H1 (cell line): ENCODE measurements at regions not wholly inside any gene's neighbourhood (a gene's known extent, or its start where the extent isn't known, plus 50 kb on each side); places are given as distances from the start of the nearest gene placed in this dataset.

Experiments
- CTCF ChIA-PET: fragments of 300-600 bp; sonication (Branson Sonifier 250); formaldehyde crosslinking; loops from one replicate; lab custom pipeline; 2021; ENCODE audit not compliant: partially characterized antibody; lab: Charles Lee
- POLR2A ChIA-PET: fragments of 300-600 bp; sonication (Branson Sonifier 250); formaldehyde crosslinking; loops from one replicate; lab custom pipeline; 2021; ENCODE audit warnings: inconsistent platforms; ENCODE audit not compliant: partially characterized antibody; lab: Charles Lee
- DNase-seq, 2 experiments: peaks; one replicate each; pipeline versions ENCODE4 v3.0.0 to v3.0.0-alpha.2; 2010 to 2022; ENCODE audit warnings: low spot score in 2 of 2, low read depth in 1 of 2, mixed read lengths in 1 of 2
- FAIRE-seq: peaks from 2 replicates; lab custom pipeline; 2011; peaks lifted over from hg19 to GRCh38; lab: Jason Lieb, UNC
- H2AFZ ChIP-seq: 2 replicates; pipeline ENCODE4 v1.8.1; 2012; ENCODE audit warnings: low read length, inconsistent platforms
- H2AK5ac ChIP-seq: 2 replicates; pipeline ENCODE4 v1.6.1; 2013; ENCODE audit warnings: low read depth, low read length
- H2BK120ac ChIP-seq: replicated peaks from 2 replicates; pipeline ENCODE3; 2013; ENCODE audit warnings: low read depth, low read length, inconsistent platforms
- H2BK12ac ChIP-seq: 2 replicates; pipeline ENCODE4 v1.6.1; 2013; ENCODE audit warnings: low read depth, low read length
- H2BK15ac ChIP-seq: 2 replicates; pipeline ENCODE4 v1.6.1; 2013; ENCODE audit warnings: low read length
- H2BK20ac ChIP-seq: 2 replicates; pipeline ENCODE4 v1.6.1; 2013; ENCODE audit warnings: low read length
- H2BK5ac ChIP-seq: 2 replicates; pipeline ENCODE4 v1.6.1; 2013; ENCODE audit warnings: low read depth, low read length
- H3K14ac ChIP-seq: 2 replicates; pipeline ENCODE4 v1.6.1; 2013; ENCODE audit warnings: inconsistent platforms; ENCODE audit not compliant: insufficient read length
- H3K18ac ChIP-seq: 2 replicates; pipeline ENCODE4 v1.6.1; 2013; ENCODE audit warnings: low read length; ENCODE audit errors: extremely low read depth
- H3K23ac ChIP-seq: 2 replicates; pipeline ENCODE4 v1.6.1; 2013; ENCODE audit warnings: inconsistent platforms; ENCODE audit not compliant: insufficient read length
- H3K23me2 ChIP-seq: 2 replicates; pipeline ENCODE4 v1.6.1; 2013; ENCODE audit warnings: low read depth, low read length
- H3K27ac ChIP-seq: 2 replicates; pipeline ENCODE4 v1.6.1; 2011; ENCODE audit warnings: low read depth, low read length, inconsistent platforms
- H3K27me3 ChIP-seq, 4 experiments: replicated peaks in 1 of 4; 1 replicate in 1 of 4; 2 replicates in 3 of 4; pipeline versions ENCODE4 v1.6.1 to v1.8.1; 2011 to 2013; ENCODE audit warnings: low read length in 3 of 4, mild to moderate bottlenecking in 3 of 4, inconsistent platforms in 2 of 4, mixed read lengths in 2 of 4, moderate library complexity in 1 of 4; ENCODE audit not compliant: control insufficient read depth in 3 of 4, insufficient read depth in 3 of 4; ENCODE audit errors: extremely low read depth in 1 of 4
- H3K36me3 ChIP-seq, 4 experiments: 2 replicates each; pipeline versions ENCODE4 v1.6.1 to v1.8.1; 2011 to 2013; ENCODE audit warnings: mild to moderate bottlenecking in 4 of 4, low read length in 3 of 4, moderate library complexity in 2 of 4, control low read depth in 1 of 4, inconsistent platforms in 1 of 4; ENCODE audit not compliant: insufficient read depth in 4 of 4, control insufficient read depth in 2 of 4
- H3K4ac ChIP-seq: replicated peaks from 2 replicates; pipeline ENCODE3; 2013; ENCODE audit warnings: low read length, low read depth, mixed read lengths, inconsistent platforms; ENCODE audit not compliant: insufficient read length
- H3K4me1 ChIP-seq, 4 experiments: replicated peaks in 1 of 4; 1 replicate in 1 of 4; 2 replicates in 3 of 4; pipeline versions ENCODE4 v1.6.1 to v1.8.1; 2011 to 2013; ENCODE audit warnings: low read length in 3 of 4, inconsistent platforms in 2 of 4, mixed read lengths in 1 of 4; ENCODE audit not compliant: insufficient read depth in 4 of 4, control insufficient read depth in 3 of 4
- H3K4me2 ChIP-seq, 2 experiments: 2 replicates each; pipeline versions ENCODE4 v1.6.1 to v1.8.1; 2011 to 2013; ENCODE audit warnings: low read depth in 2 of 2, low read length in 2 of 2, control low read depth in 1 of 2, inconsistent platforms in 1 of 2, mild to moderate bottlenecking in 1 of 2; ENCODE audit not compliant: insufficient read depth in 1 of 2
- H3K4me3 ChIP-seq, 4 experiments: fragments of 200-600, 300-600 bp in 1 of 4; sonication (generic), shearing (Covaris generic), sonication (Bioruptor Twin) in 1 of 4; 2 replicates each; pipeline versions ENCODE4 v1.5.1 to v1.8.1; 2011 to 2016; ENCODE audit warnings: low read length in 4 of 4, low read depth in 3 of 4, control low read depth in 2 of 4, inconsistent platforms in 2 of 4, mild to moderate bottlenecking in 2 of 4, mixed read lengths in 1 of 4, moderate library complexity in 1 of 4; ENCODE audit not compliant: insufficient read depth in 2 of 4; ENCODE audit errors: extremely low read depth in 1 of 4
- H3K56ac ChIP-seq: replicated peaks from 2 replicates; pipeline ENCODE3; 2013; ENCODE audit warnings: low read depth, mild to moderate bottlenecking, mixed read lengths, low read length, inconsistent platforms; ENCODE audit not compliant: insufficient read length
- H3K79me1 ChIP-seq: 2 replicates; pipeline ENCODE4 v1.6.1; 2013; ENCODE audit warnings: low read depth, low read length, control low read depth
- H3K79me2 ChIP-seq, 2 experiments: 2 replicates each; pipeline versions ENCODE4 v1.6.1 to v1.8.1; 2012 to 2013; ENCODE audit warnings: low read length in 2 of 2, mild to moderate bottlenecking in 2 of 2, inconsistent platforms in 1 of 2; ENCODE audit not compliant: insufficient read depth in 2 of 2, control insufficient read depth in 1 of 2
- H3K9ac ChIP-seq, 4 experiments: replicated peaks in 1 of 4; 1 replicate in 1 of 4; 2 replicates in 3 of 4; pipeline versions ENCODE4 v1.6.1 to v1.8.1; 2011 to 2013; ENCODE audit warnings: low read depth in 3 of 4, low read length in 3 of 4, control low read depth in 2 of 4, mild to moderate bottlenecking in 2 of 4, moderate library complexity in 2 of 4, inconsistent platforms in 1 of 4; ENCODE audit errors: extremely low read depth in 1 of 4
- H3K9me3 ChIP-seq, 2 experiments: 2 replicates each; pipeline versions ENCODE4 v1.6.1 to v1.8.1; 2012 to 2013; ENCODE audit warnings: mild to moderate bottlenecking in 2 of 2, moderate library complexity in 2 of 2, control low read depth in 1 of 2, inconsistent platforms in 1 of 2, low read depth in 1 of 2, low read length in 1 of 2, mixed read lengths in 1 of 2; ENCODE audit not compliant: insufficient read depth in 2 of 2
- H4K20me1 ChIP-seq, 2 experiments: replicated peaks in 1 of 2; 2 replicates each; pipeline versions ENCODE3 to v1.8.1; 2011 to 2013; ENCODE audit warnings: inconsistent platforms in 2 of 2, low read length in 2 of 2, mild to moderate bottlenecking in 1 of 2; ENCODE audit not compliant: insufficient read depth in 2 of 2, control insufficient read depth in 1 of 2
- H4K5ac ChIP-seq: 2 replicates; pipeline ENCODE4 v1.6.1; 2013; ENCODE audit warnings: low read length, low read depth, mixed read lengths, inconsistent platforms; ENCODE audit not compliant: insufficient read length
- H4K8ac ChIP-seq: 2 replicates; pipeline ENCODE4 v1.8.0; 2013; ENCODE audit warnings: mild to moderate bottlenecking, moderate library complexity, low read length, inconsistent platforms; ENCODE audit not compliant: insufficient read depth; ENCODE audit errors: extremely low read depth
- H4K91ac ChIP-seq: replicated peaks from 2 replicates; pipeline ENCODE3; 2013; ENCODE audit warnings: low read length, mixed read lengths, inconsistent platforms; ENCODE audit not compliant: insufficient read length
- HDAC6 ChIP-seq: IDR thresholded peaks from one replicate; pipeline ENCODE4 v1.7.1; 2012; ENCODE audit warnings: low read depth, mild to moderate bottlenecking, inconsistent platforms, low read length, moderate library complexity
- JUN ChIP-seq: IDR thresholded peaks from 2 replicates; pipeline ENCODE4 v1.6.1; 2011; ENCODE audit warnings: low read depth, mild to moderate bottlenecking, improper control_type of control experiment, low read length
- JUND ChIP-seq: IDR thresholded peaks from 2 replicates; pipeline ENCODE4 v1.6.1; 2011; ENCODE audit warnings: mild to moderate bottlenecking, improper control_type of control experiment, low read length
- POLR2AphosphoS5 ChIP-seq: IDR thresholded peaks from 2 replicates; pipeline ENCODE4 v1.6.1; 2011; ENCODE audit warnings: low read depth, low read length
- RBBP5 ChIP-seq: IDR thresholded peaks from 2 replicates; pipeline ENCODE4 v1.7.1; 2012; ENCODE audit warnings: low read depth, mild to moderate bottlenecking, inconsistent platforms, low read length, moderate library complexity, borderline replicate concordance
- RXRA ChIP-seq: IDR thresholded peaks from 2 replicates; pipeline ENCODE4 v1.6.1; 2011; ENCODE audit warnings: low read depth, mild to moderate bottlenecking, low read length, moderate library complexity; ENCODE audit not compliant: insufficient read depth
- SIN3A ChIP-seq, 2 experiments: IDR thresholded peaks in 1 of 2; conservative IDR thresholded peaks in 1 of 2; 2 replicates each; pipeline ENCODE4 v1.6.1; 2011 to 2012; ENCODE audit warnings: low read length in 2 of 2, improper control_type of control experiment in 1 of 2, low read depth in 1 of 2, mild to moderate bottlenecking in 1 of 2
- SP4 ChIP-seq: IDR thresholded peaks from 2 replicates; pipeline ENCODE4 v1.6.1; 2012; ENCODE audit warnings: low read length, inconsistent platforms
- TCF12 ChIP-seq: IDR thresholded peaks from 2 replicates; pipeline ENCODE4 v1.6.1; 2011; ENCODE audit warnings: low read depth, mild to moderate bottlenecking, low read length
- WGBS, 2 experiments: shearing (Covaris generic) in 1 of 2; methylation state at CpG; one replicate each; pipeline versions ENCODE4 v1.1.6 to v1.1.7; 2013 to 2015; ENCODE audit warnings: low lambda C conversion rate in 2 of 2, mixed read lengths in 2 of 2, inconsistent platforms in 1 of 2, low coverage in 1 of 2, missing lambda C conversion rate in 1 of 2; ENCODE audit not compliant: insufficient replicate concordance in 2 of 2, insufficient coverage in 1 of 2, insufficient read length in 1 of 2; ENCODE audit errors: extremely low coverage in 1 of 2, missing lambda C conversion rate in 1 of 2; 5-methylcytosine and 5-hydroxymethylcytosine counted together
- TF ChIP-seq, protein P1 (sequence below), 3 experiments: IDR thresholded peaks; 1 replicate in 2 of 3; 2 replicates in 1 of 3; pipeline versions ENCODE4 v1.5.1 to v1.6.1; 2011; ENCODE audit warnings: low read length in 3 of 3, mild to moderate bottlenecking in 3 of 3, inconsistent platforms in 2 of 3, low read depth in 1 of 3, moderate library complexity in 1 of 3; ENCODE audit not compliant: insufficient read depth in 1 of 3; ENCODE audit errors: control extremely low read depth in 1 of 3
- TF ChIP-seq, protein P2 (sequence below): IDR thresholded peaks from 2 replicates; pipeline ENCODE4 v1.6.1; 2012; ENCODE audit warnings: low read length, inconsistent platforms

DNA sequence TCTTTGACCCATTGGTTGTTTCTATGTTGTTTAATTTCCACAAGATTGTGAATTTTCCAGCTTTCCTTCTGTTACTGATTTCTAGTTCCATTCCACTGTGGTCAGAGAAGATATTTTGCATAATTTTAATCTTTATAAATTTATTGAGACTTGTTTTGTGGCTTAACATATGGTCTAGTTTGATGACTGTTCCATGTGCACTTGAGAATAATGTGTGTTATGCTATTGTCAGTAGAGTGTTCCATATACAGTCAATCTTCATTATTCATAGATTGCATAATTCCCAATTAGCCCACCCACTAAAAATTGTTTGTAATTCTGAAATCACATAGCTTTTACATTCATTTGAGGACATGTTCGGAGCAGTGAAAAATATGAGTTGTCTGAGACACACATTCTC, 346.1 kb upstream of the DDI1 start:
- H2BK15ac ChIP-seq = no peak overlapping the region
- no peak for TF ChIP-seq POLR2AphosphoS5
- no peak for TF ChIP-seq TCF12
- TF ChIP-seq, protein P1, sequence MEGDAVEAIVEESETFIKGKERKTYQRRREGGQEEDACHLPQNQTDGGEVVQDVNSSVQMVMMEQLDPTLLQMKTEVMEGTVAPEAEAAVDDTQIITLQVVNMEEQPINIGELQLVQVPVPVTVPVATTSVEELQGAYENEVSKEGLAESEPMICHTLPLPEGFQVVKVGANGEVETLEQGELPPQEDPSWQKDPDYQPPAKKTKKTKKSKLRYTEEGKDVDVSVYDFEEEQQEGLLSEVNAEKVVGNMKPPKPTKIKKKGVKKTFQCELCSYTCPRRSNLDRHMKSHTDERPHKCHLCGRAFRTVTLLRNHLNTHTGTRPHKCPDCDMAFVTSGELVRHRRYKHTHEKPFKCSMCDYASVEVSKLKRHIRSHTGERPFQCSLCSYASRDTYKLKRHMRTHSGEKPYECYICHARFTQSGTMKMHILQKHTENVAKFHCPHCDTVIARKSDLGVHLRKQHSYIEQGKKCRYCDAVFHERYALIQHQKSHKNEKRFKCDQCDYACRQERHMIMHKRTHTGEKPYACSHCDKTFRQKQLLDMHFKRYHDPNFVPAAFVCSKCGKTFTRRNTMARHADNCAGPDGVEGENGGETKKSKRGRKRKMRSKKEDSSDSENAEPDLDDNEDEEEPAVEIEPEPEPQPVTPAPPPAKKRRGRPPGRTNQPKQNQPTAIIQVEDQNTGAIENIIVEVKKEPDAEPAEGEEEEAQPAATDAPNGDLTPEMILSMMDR (IDR thresholded peaks at IDR 0.05; ENCODE audit: control extremely low read depth in 1 of 3, insufficient read depth in 1 of 3, low read depth in 1 of 3, low read length in 3 of 3) = no peak
- TF ChIP-seq JUN = no peak
- TF ChIP-seq RBBP5 = no peak
- TF ChIP-seq HDAC6 = no peak
- no peak for TF ChIP-seq SIN3A (conservative IDR thresholded peaks at IDR 0.05 in 1 of 2, IDR thresholded peaks at IDR 0.05 in 1 of 2; ENCODE audit: low read depth in 1 of 2, low read length in 2 of 2)
- TF ChIP-seq RXRA = no peak
- no peak for TF ChIP-seq JUND
- TF ChIP-seq, protein P2, sequence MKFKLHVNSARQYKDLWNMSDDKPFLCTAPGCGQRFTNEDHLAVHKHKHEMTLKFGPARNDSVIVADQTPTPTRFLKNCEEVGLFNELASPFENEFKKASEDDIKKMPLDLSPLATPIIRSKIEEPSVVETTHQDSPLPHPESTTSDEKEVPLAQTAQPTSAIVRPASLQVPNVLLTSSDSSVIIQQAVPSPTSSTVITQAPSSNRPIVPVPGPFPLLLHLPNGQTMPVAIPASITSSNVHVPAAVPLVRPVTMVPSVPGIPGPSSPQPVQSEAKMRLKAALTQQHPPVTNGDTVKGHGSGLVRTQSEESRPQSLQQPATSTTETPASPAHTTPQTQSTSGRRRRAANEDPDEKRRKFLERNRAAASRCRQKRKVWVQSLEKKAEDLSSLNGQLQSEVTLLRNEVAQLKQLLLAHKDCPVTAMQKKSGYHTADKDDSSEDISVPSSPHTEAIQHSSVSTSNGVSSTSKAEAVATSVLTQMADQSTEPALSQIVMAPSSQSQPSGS = no peak
- TF ChIP-seq SP4 = no peak

More for the DNA sequence above, 346.1 kb upstream of the DDI1 start:
- no peak overlapping the region for H2AK5ac ChIP-seq
- H2BK20ac ChIP-seq = no peak overlapping the region
- WGBS, 2 experiments = 54% methylated on average over 1 of the region's 1 CpG; no CpG with 5 or more reads in 1 of the 2 experiments
- no peak for FAIRE-seq
- no peak overlapping the region for H3K4me2 ChIP-seq
- CTCF ChIA-PET = interaction anchor here (0.8 kb wide), 1 partner anchor 8 kb away, joined by 3 read pairs; no protein-coding TSS in a partner anchor
- no peak overlapping the region for H2AFZ ChIP-seq
- H3K27me3 ChIP-seq = no peaks in the 10 kb centered on the region
- H3K27ac ChIP-seq = no peak overlapping the region
- no peak overlapping the region for H3K18ac ChIP-seq
- no peak overlapping the region for H2BK5ac ChIP-seq
- H2BK12ac ChIP-seq = no peak overlapping the region
- no peak overlapping the region for H3K9ac ChIP-seq
- no peak overlapping the region for H4K91ac ChIP-seq
- no peak for DNase-seq
- H4K20me1 ChIP-seq = no peaks in the 10 kb centered on the region
- no peaks in the 10 kb centered on the region for H3K4me1 ChIP-seq
- no peaks in the 10 kb centered on the region for H3K36me3 ChIP-seq
- POLR2A ChIA-PET = no interaction called here
- no peak overlapping the region for H2BK120ac ChIP-seq
- no peak overlapping the region for H3K56ac ChIP-seq
- H3K79me2 ChIP-seq = no peaks in the 10 kb centered on the region
- H3K9me3 ChIP-seq = no peaks in the 10 kb centered on the region
- no peak overlapping the region for H4K8ac ChIP-seq
- H3K14ac ChIP-seq = no peak overlapping the region
- H3K23me2 ChIP-seq = no peaks in the 10 kb centered on the region
- H3K23ac ChIP-seq = no peak overlapping the region
- H3K4me3 ChIP-seq = no peak overlapping the region
- H3K79me1 ChIP-seq = no peaks in the 10 kb centered on the region
- no peak overlapping the region for H4K5ac ChIP-seq
- H3K4ac ChIP-seq = no peak overlapping the region
